ENCODE measurements at regions not wholly inside any gene's neighbourhood (a gene's known extent, or its start where the extent isn't known, plus 50 kb on each side); places are given as distances from the start of the nearest gene placed in this dataset.

GRCh38 chr3:135891121-135891520 lies 74.4 kb upstream of the PPP2R3A start:
- TF ChIP-seq POLR2A (IDR thresholded peaks at IDR 0.05) (no peak), CTCF (IDR thresholded peaks at IDR 0.05) (no peak)
- DNase-seq, result no peak
- no peaks in the 10 kb centered on the region for H3K4me1 ChIP-seq
- no peaks in the 10 kb centered on the region for H3K36me3 ChIP-seq
- WGBS, 2 donors, result 79 to 82% methylated on average over 4 of the region's 4 CpGs
- no peak overlapping the region for H3K27ac ChIP-seq
- no peaks in the 10 kb centered on the region for H3K9me3 ChIP-seq
- H3K27me3 ChIP-seq, result no peaks in the 10 kb centered on the region
- no peak overlapping the region for H3K4me3 ChIP-seq (replicated peaks in 1 of 3)
- intact Hi-C loops (cut with DNase I), result loop anchor here (10.0 kb wide), 2 partner anchors 1096 to 1286 kb away; partner anchors contain the start of gene EPHB1

- no peak overlapping the region for H3K27ac ChIP-seq
- no peaks in the 10 kb centered on the region for H3K36me3 ChIP-seq
- no peaks in the 10 kb centered on the region for H3K9me3 ChIP-seq
- WGBS, 2 donors, result 23 to 25% methylated on average over 3 of the region's 3 CpGs
- no peak overlapping the region for H3K4me3 ChIP-seq (replicated peaks in 1 of 3)
- intact Hi-C loops (cut with DNase I), result loop anchor here (10.0 kb wide), 2 partner anchors 1100 to 1290 kb away; partner anchors contain the start of gene EPHB1
- no peaks in the 10 kb centered on the region for H3K27me3 ChIP-seq
- DNase-seq, result peak; percentile 77 to 82
- no peaks in the 10 kb centered on the region for H3K4me1 ChIP-seq
- TF ChIP-seq CTCF (IDR thresholded peaks at IDR 0.05) (peak; percentile 47 to 85 (median 76)), POLR2A (IDR thresholded peaks at IDR 0.05) (no peak)
Measured at GRCh38 chr3:135895106-135895733, 70.3 kb upstream of the PPP2R3A start.

DNA sequence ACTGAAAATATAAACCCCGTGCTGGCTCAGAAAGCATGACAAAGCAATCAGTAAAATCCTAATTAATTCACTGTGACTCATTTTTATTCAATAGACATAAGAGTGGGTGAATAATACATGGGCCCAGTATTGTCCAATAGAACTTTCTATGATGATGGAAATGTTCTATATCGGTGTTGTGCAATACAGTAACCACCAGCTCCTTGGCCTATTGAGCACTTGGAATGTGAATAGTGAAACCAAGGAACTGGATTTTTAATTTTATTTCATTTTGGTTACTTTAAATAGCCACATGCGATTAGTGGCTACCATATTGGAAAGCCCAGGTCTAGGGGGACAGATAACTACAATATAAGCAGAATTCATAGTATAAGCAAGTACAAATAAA lies 69.8 kb upstream of the PPP2R3A start:
- 82 to 88% methylated on average over 3 of the region's 3 CpGs for WGBS, 2 donors
- Histone ChIP-seq H3K27me3 (no peaks in the 10 kb centered on the region), H3K27ac (no peak overlapping the region), H3K36me3 (no peaks in the 10 kb centered on the region), H3K9me3 (no peaks in the 10 kb centered on the region), H3K4me3 (replicated peaks in 1 of 3) (no peak overlapping the region), H3K4me1 (no peaks in the 10 kb centered on the region)
- DNase-seq, result no peak
- intact Hi-C loops (cut with DNase I), result loop anchor here (10.0 kb wide), 2 partner anchors 1101 to 1291 kb away; partner anchors contain the start of gene EPHB1
- TF ChIP-seq POLR2A (IDR thresholded peaks at IDR 0.05), result no peak
- no peak for TF ChIP-seq CTCF (IDR thresholded peaks at IDR 0.05)

- no peaks in the 10 kb centered on the region for H3K4me1 ChIP-seq
- no peaks in the 10 kb centered on the region for H3K27me3 ChIP-seq
- H3K4me3 ChIP-seq (replicated peaks in 1 of 3), result no peak overlapping the region
- TF ChIP-seq CTCF (IDR thresholded peaks at IDR 0.05), result no peak
- no peak for TF ChIP-seq POLR2A (IDR thresholded peaks at IDR 0.05)
- no peaks in the 10 kb centered on the region for H3K9me3 ChIP-seq
- 78 to 89% methylated on average over 2 of the region's 2 CpGs for WGBS, 2 donors
- no peaks in the 10 kb centered on the region for H3K36me3 ChIP-seq
- H3K27ac ChIP-seq, result no peak overlapping the region
- intact Hi-C loops (cut with DNase I), result loop anchor here (10.0 kb wide), 2 partner anchors 1102 to 1292 kb away; partner anchors contain the start of gene EPHB1
- no peak for DNase-seq
Measured at GRCh38 chr3:135896613-135897012, 68.9 kb upstream of the PPP2R3A start.

- Histone ChIP-seq H3K4me1 (no peaks in the 10 kb centered on the region), H3K4me3 (replicated peaks in 1 of 3) (no peak overlapping the region), H3K9me3 (no peaks in the 10 kb centered on the region), H3K27ac (no peak overlapping the region), H3K36me3 (no peaks in the 10 kb centered on the region), H3K27me3 (no peaks in the 10 kb centered on the region)
- no peak for DNase-seq
- 82 to 100% methylated on average over 1 of the region's 1 CpG for WGBS, 2 donors
- TF ChIP-seq POLR2A (IDR thresholded peaks at IDR 0.05) (no peak), CTCF (IDR thresholded peaks at IDR 0.05) (no peak)
- intact Hi-C loops (cut with DNase I), result loop anchor here (10.0 kb wide), 2 partner anchors 1103 to 1293 kb away; partner anchors contain the start of gene EPHB1
Measured at GRCh38 chr3:135897715-135898114, 67.8 kb upstream of the PPP2R3A start.
